ENCODE measurements at regions not wholly inside any gene's neighbourhood (a gene's known extent, or its start where the extent isn't known, plus 50 kb on each side); places are given as distances from the start of the nearest gene placed in this dataset.

DNA sequence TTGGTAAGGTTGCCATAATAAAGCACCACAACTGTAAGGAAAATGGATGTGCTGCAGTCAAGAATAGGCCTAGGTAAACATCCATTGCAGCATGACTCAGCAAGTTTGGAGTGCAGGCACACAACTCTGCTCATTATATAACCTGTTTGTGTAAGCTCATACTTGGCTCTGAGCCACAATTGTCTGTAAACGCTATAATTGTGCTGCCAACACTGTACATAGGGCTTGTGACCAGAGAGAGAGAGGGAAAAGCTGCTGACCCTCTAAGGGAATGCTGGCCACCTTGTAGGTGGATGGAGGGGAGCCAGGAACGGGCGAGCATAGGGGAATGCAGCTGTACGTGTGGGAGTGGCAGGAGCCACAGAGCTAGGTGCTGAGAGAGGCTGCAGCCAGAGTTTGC, 2186.5 kb upstream of the ACO1 start:
- H3K36me3 ChIP-seq (ENCODE audit: low read depth), result no peaks in the 10 kb centered on the region
- H4K20me1 ChIP-seq (ENCODE audit: insufficient read depth), result no peaks in the 10 kb centered on the region
- TF ChIP-seq EZH2 (IDR thresholded peaks at IDR 0.05; ENCODE audit: low read depth) (no peak), CTCF (conservative IDR thresholded peaks at IDR 0.05) (no peak)
- no peak overlapping the region for H2AFZ ChIP-seq
- no peaks in the 10 kb centered on the region for H3K27me3 ChIP-seq (ENCODE audit: insufficient read depth, low read depth)
- no peaks in the 10 kb centered on the region for H3F3A ChIP-seq (ENCODE audit: insufficient read depth, low read depth)
- no peaks in the 10 kb centered on the region for H3K9me3 ChIP-seq (ENCODE audit: insufficient read depth, low read depth)
- no peaks in the 10 kb centered on the region for H3K4me1 ChIP-seq (replicated peaks; ENCODE audit: insufficient read depth)
- DNase-seq, result peak; percentile 22 to 43
- no TSS peak for BruUV-seq (replicated peaks)
- CTCF ChIA-PET, result no interaction called here
- H3K4me2 ChIP-seq, result no peak overlapping the region
- intact Hi-C loops (cut with micrococcal nuclease; ENCODE audit: unreplicated experiment), result no loop called here
- H3K4me3 ChIP-seq, result no peak overlapping the region
- H3K27ac ChIP-seq, result no peak overlapping the region
- POLR2A ChIA-PET (ENCODE audit: unreplicated experiment), result no interaction called here
- no peaks in the 10 kb centered on the region for H3K9me2 ChIP-seq (ENCODE audit: insufficient read depth)
- H3K79me2 ChIP-seq (ENCODE audit: low read depth), result no peaks in the 10 kb centered on the region

GRCh38 chr9:30198463-30199309, 2185.8 kb upstream of the ACO1 start:
- Histone ChIP-seq H3F3A (ENCODE audit: insufficient read depth, low read depth) (no peaks in the 10 kb centered on the region), H3K4me1 (replicated peaks; ENCODE audit: insufficient read depth) (no peaks in the 10 kb centered on the region), H3K9me3 (ENCODE audit: insufficient read depth, low read depth) (no peaks in the 10 kb centered on the region), H3K9me2 (ENCODE audit: insufficient read depth) (no peaks in the 10 kb centered on the region), H3K79me2 (ENCODE audit: low read depth) (no peaks in the 10 kb centered on the region), H3K36me3 (ENCODE audit: low read depth) (no peaks in the 10 kb centered on the region), H3K4me2 (no peak overlapping the region), H3K4me3 (no peak overlapping the region), H2AFZ (no peak overlapping the region), H3K27me3 (ENCODE audit: insufficient read depth, low read depth) (no peaks in the 10 kb centered on the region), H3K27ac (no peak overlapping the region), H4K20me1 (ENCODE audit: insufficient read depth) (no peaks in the 10 kb centered on the region)
- DNase-seq, result no peak
- POLR2A ChIA-PET (ENCODE audit: unreplicated experiment), result no interaction called here
- intact Hi-C loops (cut with micrococcal nuclease; ENCODE audit: unreplicated experiment), result no loop called here
- no TSS peak for BruUV-seq (replicated peaks)
- TF ChIP-seq CTCF (conservative IDR thresholded peaks at IDR 0.05), result no peak
- CTCF ChIA-PET, result no interaction called here

GRCh38 chr9:30201024-30201423, 2183.4 kb upstream of the ACO1 start:
- no peaks in the 10 kb centered on the region for H3F3A ChIP-seq (ENCODE audit: insufficient read depth, low read depth)
- no peaks in the 10 kb centered on the region for H3K27me3 ChIP-seq (ENCODE audit: insufficient read depth, low read depth)
- intact Hi-C loops (cut with micrococcal nuclease; ENCODE audit: unreplicated experiment), result no loop called here
- no peak overlapping the region for H3K4me3 ChIP-seq
- no peaks in the 10 kb centered on the region for H3K36me3 ChIP-seq (ENCODE audit: low read depth)
- CTCF ChIA-PET, result no interaction called here
- TF ChIP-seq EZH2 (IDR thresholded peaks at IDR 0.05; ENCODE audit: low read depth) (no peak), CTCF (conservative IDR thresholded peaks at IDR 0.05) (no peak)
- POLR2A ChIA-PET (ENCODE audit: unreplicated experiment), result no interaction called here
- no peaks in the 10 kb centered on the region for H3K79me2 ChIP-seq (ENCODE audit: low read depth)
- no peak overlapping the region for H2AFZ ChIP-seq
- no peak overlapping the region for H3K27ac ChIP-seq
- H3K9me2 ChIP-seq (ENCODE audit: insufficient read depth), result no peaks in the 10 kb centered on the region
- no TSS peak for BruUV-seq (replicated peaks)
- H4K20me1 ChIP-seq (ENCODE audit: insufficient read depth), result no peaks in the 10 kb centered on the region
- no peak overlapping the region for H3K4me2 ChIP-seq
- no peak for DNase-seq
- H3K4me1 ChIP-seq (replicated peaks; ENCODE audit: insufficient read depth), result no peaks in the 10 kb centered on the region
- no peaks in the 10 kb centered on the region for H3K9me3 ChIP-seq (ENCODE audit: insufficient read depth, low read depth)

Data from PC-9 (cell line).